ENCODE measurements at regions not wholly inside any gene's neighbourhood (a gene's known extent, or its start where the extent isn't known, plus 50 kb on each side); places are given as distances from the start of the nearest gene placed in this dataset.

DNA sequence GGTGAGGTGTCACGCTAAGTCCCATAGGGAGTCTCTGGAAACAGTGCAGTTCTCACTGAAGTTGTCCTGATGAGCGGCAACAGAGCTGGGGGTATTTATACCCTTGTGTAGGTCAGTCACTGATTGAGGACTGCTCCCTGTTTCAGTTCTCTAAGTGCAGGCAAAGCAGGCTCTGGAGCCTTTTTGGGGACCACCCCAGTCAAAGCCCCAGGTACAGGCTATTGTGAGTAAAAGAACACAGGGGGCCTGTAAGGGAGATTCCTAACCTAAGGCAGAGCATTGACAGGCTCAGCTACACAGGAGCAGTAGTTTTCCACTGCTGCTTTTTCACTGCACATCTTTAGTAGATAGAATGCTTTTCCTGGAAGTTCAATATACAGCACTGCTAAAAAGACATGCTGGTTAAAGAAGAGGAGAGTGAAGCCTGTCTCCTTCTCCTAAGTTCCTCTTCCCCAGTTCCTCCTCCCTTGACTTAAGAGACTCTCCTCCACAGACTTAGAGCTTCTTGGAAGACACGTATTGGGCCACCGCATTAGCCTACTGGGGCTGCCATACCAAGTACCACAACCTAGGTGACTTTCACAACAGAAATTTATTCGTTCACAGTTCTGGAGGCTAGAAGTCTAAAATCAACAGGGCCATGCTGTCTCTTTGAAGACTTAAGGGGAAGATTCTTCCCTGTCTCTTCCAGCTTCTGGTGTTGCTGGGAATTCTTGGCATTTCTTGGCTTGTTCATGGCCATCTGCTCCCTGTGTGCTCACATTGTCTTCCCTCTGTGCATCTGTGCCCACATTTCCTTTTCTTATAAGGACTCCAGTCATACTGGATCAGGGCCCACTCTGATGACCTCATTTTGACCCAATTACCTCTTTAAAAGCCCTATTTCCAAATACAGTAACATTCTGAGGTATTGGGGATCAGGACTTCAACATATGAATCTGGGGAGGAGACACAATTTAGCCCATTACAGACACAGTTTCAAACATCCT lies 221.0 kb downstream of the ESM1 start:
- H2AFZ ChIP-seq = no peak overlapping the region
- ATAC-seq = no peak
- no peaks in the 10 kb centered on the region for H4K20me1 ChIP-seq (replicated peaks; ENCODE audit: insufficient read depth)

DNA sequence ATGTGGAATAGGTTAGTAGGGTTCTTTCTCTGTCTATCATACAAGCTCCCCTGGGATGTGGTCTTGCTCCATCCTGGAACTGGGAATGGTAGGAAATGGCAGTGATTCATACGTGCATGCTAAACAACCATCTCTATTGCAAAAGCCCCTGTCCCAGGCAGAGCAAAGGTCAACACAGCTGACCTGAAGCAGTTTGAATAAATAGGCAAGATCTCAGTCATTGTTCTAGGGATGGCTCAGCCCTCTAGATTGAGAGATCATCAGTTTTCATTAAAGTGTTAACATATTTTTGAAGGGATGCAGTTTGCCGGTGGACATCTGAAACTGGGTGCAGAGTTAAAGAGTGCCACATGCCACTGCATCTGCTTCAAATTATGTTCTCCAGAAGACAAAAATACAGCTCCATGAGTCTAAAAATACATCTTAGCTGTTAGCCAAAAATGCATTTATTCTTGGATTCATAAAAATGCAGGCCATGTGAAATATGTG lies 224.1 kb downstream of the ESM1 start:
- no peak overlapping the region for H3K27ac Mint-ChIP-seq
- no peak for TF ChIP-seq JUNB (IDR thresholded peaks at IDR 0.05; ENCODE audit: unreplicated experiment)
- no peak for TF ChIP-seq EZH2 (IDR thresholded peaks at IDR 0.05; ENCODE audit: low read depth, unreplicated experiment)
- TF ChIP-seq, protein P1, sequence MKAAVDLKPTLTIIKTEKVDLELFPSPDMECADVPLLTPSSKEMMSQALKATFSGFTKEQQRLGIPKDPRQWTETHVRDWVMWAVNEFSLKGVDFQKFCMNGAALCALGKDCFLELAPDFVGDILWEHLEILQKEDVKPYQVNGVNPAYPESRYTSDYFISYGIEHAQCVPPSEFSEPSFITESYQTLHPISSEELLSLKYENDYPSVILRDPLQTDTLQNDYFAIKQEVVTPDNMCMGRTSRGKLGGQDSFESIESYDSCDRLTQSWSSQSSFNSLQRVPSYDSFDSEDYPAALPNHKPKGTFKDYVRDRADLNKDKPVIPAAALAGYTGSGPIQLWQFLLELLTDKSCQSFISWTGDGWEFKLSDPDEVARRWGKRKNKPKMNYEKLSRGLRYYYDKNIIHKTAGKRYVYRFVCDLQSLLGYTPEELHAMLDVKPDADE (IDR thresholded peaks at IDR 0.05) = no peak
- TF ChIP-seq, protein P2, sequence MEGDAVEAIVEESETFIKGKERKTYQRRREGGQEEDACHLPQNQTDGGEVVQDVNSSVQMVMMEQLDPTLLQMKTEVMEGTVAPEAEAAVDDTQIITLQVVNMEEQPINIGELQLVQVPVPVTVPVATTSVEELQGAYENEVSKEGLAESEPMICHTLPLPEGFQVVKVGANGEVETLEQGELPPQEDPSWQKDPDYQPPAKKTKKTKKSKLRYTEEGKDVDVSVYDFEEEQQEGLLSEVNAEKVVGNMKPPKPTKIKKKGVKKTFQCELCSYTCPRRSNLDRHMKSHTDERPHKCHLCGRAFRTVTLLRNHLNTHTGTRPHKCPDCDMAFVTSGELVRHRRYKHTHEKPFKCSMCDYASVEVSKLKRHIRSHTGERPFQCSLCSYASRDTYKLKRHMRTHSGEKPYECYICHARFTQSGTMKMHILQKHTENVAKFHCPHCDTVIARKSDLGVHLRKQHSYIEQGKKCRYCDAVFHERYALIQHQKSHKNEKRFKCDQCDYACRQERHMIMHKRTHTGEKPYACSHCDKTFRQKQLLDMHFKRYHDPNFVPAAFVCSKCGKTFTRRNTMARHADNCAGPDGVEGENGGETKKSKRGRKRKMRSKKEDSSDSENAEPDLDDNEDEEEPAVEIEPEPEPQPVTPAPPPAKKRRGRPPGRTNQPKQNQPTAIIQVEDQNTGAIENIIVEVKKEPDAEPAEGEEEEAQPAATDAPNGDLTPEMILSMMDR (conservative IDR thresholded peaks at IDR 0.05; ENCODE audit: low read depth in 2 of 2) = no peak
- no peak for TF ChIP-seq EZH2phosphoT487 (IDR thresholded peaks at IDR 0.05; ENCODE audit: unreplicated experiment)
- TF ChIP-seq ZNF331 (CRISPR knock-in tag; IDR thresholded peaks at IDR 0.05; ENCODE audit: low read depth) = no peak
- TF ChIP-seq STAT1 (IDR thresholded peaks at IDR 0.05; ENCODE audit: unreplicated experiment) = no peak
- TF ChIP-seq POLR2AphosphoS5 (IDR thresholded peaks at IDR 0.05; ENCODE audit: low read depth) = no peak
- no peak for TF ChIP-seq NANOG (IDR thresholded peaks at IDR 0.05; ENCODE audit: borderline replicate concordance)
- TF ChIP-seq, protein P3, sequence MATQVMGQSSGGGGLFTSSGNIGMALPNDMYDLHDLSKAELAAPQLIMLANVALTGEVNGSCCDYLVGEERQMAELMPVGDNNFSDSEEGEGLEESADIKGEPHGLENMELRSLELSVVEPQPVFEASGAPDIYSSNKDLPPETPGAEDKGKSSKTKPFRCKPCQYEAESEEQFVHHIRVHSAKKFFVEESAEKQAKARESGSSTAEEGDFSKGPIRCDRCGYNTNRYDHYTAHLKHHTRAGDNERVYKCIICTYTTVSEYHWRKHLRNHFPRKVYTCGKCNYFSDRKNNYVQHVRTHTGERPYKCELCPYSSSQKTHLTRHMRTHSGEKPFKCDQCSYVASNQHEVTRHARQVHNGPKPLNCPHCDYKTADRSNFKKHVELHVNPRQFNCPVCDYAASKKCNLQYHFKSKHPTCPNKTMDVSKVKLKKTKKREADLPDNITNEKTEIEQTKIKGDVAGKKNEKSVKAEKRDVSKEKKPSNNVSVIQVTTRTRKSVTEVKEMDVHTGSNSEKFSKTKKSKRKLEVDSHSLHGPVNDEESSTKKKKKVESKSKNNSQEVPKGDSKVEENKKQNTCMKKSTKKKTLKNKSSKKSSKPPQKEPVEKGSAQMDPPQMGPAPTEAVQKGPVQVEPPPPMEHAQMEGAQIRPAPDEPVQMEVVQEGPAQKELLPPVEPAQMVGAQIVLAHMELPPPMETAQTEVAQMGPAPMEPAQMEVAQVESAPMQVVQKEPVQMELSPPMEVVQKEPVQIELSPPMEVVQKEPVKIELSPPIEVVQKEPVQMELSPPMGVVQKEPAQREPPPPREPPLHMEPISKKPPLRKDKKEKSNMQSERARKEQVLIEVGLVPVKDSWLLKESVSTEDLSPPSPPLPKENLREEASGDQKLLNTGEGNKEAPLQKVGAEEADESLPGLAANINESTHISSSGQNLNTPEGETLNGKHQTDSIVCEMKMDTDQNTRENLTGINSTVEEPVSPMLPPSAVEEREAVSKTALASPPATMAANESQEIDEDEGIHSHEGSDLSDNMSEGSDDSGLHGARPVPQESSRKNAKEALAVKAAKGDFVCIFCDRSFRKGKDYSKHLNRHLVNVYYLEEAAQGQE (IDR thresholded peaks at IDR 0.05; ENCODE audit: unreplicated experiment) = no peak
- TF ChIP-seq CREB1 (CRISPR knock-in tag; IDR thresholded peaks at IDR 0.05; ENCODE audit: low read depth) = no peak

More for the DNA sequence above, 221.0 kb downstream of the ESM1 start:
- Mint-ChIP-seq H3K27ac (no peak overlapping the region), H3K9me3 (no peaks in the 10 kb centered on the region), H3K27me3 (ENCODE audit: insufficient read depth, low read depth, poor library complexity) (no peaks in the 10 kb centered on the region), H3K4me1 (no peaks in the 10 kb centered on the region), H3K4me3 (no peak overlapping the region), H3K36me3 (ENCODE audit: low read depth) (no peaks in the 10 kb centered on the region)
- DNase-seq (ENCODE audit: low spot score) = no peak
- Histone ChIP-seq H3K27ac (ENCODE audit: low read depth) (no peak overlapping the region), H3K4me3 (no peak overlapping the region), H3K4me2 (no peak overlapping the region), H3K27me3 (ENCODE audit: insufficient read depth) (no peaks in the 10 kb centered on the region), H3F3A (replicated peaks; ENCODE audit: low read depth) (no peaks in the 10 kb centered on the region), H3K36me3 (ENCODE audit: insufficient read depth) (no peaks in the 10 kb centered on the region), H3K4me1 (ENCODE audit: insufficient read depth) (no peaks in the 10 kb centered on the region), H3K9me2 (ENCODE audit: insufficient read depth) (peaks cover 7% of the 10 kb centered on the region; the same call in 1 of the 2 replicates), H3K79me2 (replicated peaks; ENCODE audit: insufficient read depth) (no peaks in the 10 kb centered on the region)
- TF ChIP-seq, protein P1 (IDR thresholded peaks at IDR 0.05) = no peak
- no peak for TF ChIP-seq ZNF331 (CRISPR knock-in tag; IDR thresholded peaks at IDR 0.05; ENCODE audit: low read depth)

More for the DNA sequence above, 224.1 kb downstream of the ESM1 start:
- no peak overlapping the region for H2AFZ ChIP-seq
- no peaks in the 10 kb centered on the region for H3K27me3 ChIP-seq (ENCODE audit: insufficient read depth)
- peaks cover 7% of the 10 kb centered on the region; the same call in 1 of the 2 replicates for H3K9me2 ChIP-seq (ENCODE audit: insufficient read depth)
- H3K36me3 ChIP-seq (ENCODE audit: insufficient read depth) = no peaks in the 10 kb centered on the region
- H3K36me3 Mint-ChIP-seq (ENCODE audit: low read depth) = no peaks in the 10 kb centered on the region
- H3K27ac ChIP-seq (ENCODE audit: low read depth) = no peak overlapping the region
- H3K4me2 ChIP-seq = no peak overlapping the region
- no peak for DNase-seq (ENCODE audit: low spot score)
- no peaks in the 10 kb centered on the region for H3K79me2 ChIP-seq (replicated peaks; ENCODE audit: insufficient read depth)
- no peaks in the 10 kb centered on the region for H3F3A ChIP-seq (replicated peaks; ENCODE audit: low read depth)
- H3K4me3 ChIP-seq = no peak overlapping the region
- H3K9me3 Mint-ChIP-seq = no peaks in the 10 kb centered on the region
- H3K4me1 ChIP-seq (ENCODE audit: insufficient read depth) = no peaks in the 10 kb centered on the region
- no peaks in the 10 kb centered on the region for H4K20me1 ChIP-seq (replicated peaks; ENCODE audit: insufficient read depth)
- no peaks in the 10 kb centered on the region for H3K27me3 Mint-ChIP-seq (ENCODE audit: insufficient read depth, low read depth, poor library complexity)
- H3K4me3 Mint-ChIP-seq = no peak overlapping the region
- no peaks in the 10 kb centered on the region for H3K4me1 Mint-ChIP-seq
- ATAC-seq = no peak

Data from GM23338 (cell line).